HEK293T (cell line): ENCODE measurements at regions not wholly inside any gene's neighbourhood (a gene's known extent, or its start where the extent isn't known, plus 50 kb on each side); places are given as distances from the start of the nearest gene placed in this dataset.

Experiments used
- CTCF ChIA-PET: fragments of 350-600 bp; formaldehyde crosslinking; extraction: SDS; loops from one replicate; lab custom pipeline; 2021; ENCODE audit warnings: antibody characterized with exemption, inconsistent platforms; lab: Yijun Ruan, JAX
- POLR2A ChIA-PET: fragments of 350-600 bp; formaldehyde crosslinking; extraction: SDS; loops from one replicate; lab custom pipeline; 2020; ENCODE audit warnings: antibody characterized with exemption, inconsistent platforms; lab: Yijun Ruan, JAX
- DNase-seq: peaks from one replicate; pipeline ENCODE4 v3.0.0; 2012; ENCODE audit warnings: mixed read lengths; ENCODE audit errors: extremely low spot score
- ARNT ChIP-seq: fragments of 450-650 bp; IDR thresholded peaks from 2 replicates; pipeline ENCODE4 v1.6.1; 2017; ENCODE audit warnings: mild to moderate bottlenecking
- BHLHE40 ChIP-seq: fragments of 450-650 bp; IDR thresholded peaks from 2 replicates; pipeline ENCODE4 v1.6.1; 2016; ENCODE audit warnings: mild to moderate bottlenecking, moderate library complexity, borderline replicate concordance
- CTBP1 ChIP-seq: fragments of 450-650 bp; IDR thresholded peaks from 2 replicates; pipeline ENCODE4 v1.6.1; 2016; ENCODE audit warnings: borderline replicate concordance
- ELF4 ChIP-seq: fragments of 450-650 bp; IDR thresholded peaks from 2 replicates; pipeline ENCODE4 v1.6.1; 2017; ENCODE audit warnings: antibody characterized with exemption
- FOXA1 ChIP-seq: fragments of 450-650 bp; IDR thresholded peaks from 2 replicates; pipeline ENCODE4 v1.6.1; 2016; ENCODE audit warnings: mild to moderate bottlenecking
- FOXK2 ChIP-seq: fragments of 450-650 bp; IDR thresholded peaks from 2 replicates; pipeline ENCODE4 v1.6.1; 2016; ENCODE audit warnings: mild to moderate bottlenecking
- FOXM1 ChIP-seq: fragments of 450-650 bp; IDR thresholded peaks from 2 replicates; pipeline ENCODE4 v1.6.1; 2017; ENCODE audit warnings: mild to moderate bottlenecking, borderline replicate concordance
- HDGF ChIP-seq: fragments of 450-650 bp; IDR thresholded peaks from 2 replicates; pipeline ENCODE4 v1.6.1; 2017; ENCODE audit warnings: antibody characterized with exemption, borderline replicate concordance
- L3MBTL2 ChIP-seq: fragments of 450-650 bp; conservative IDR thresholded peaks from 2 replicates; pipeline ENCODE4 v1.6.1; 2016; ENCODE audit warnings: mild to moderate bottlenecking
- LEF1 ChIP-seq: fragments of 450-650 bp; IDR thresholded peaks from 2 replicates; pipeline ENCODE4 v1.6.1; 2017; ENCODE audit warnings: mild to moderate bottlenecking, borderline replicate concordance
- NFRKB ChIP-seq: fragments of 450-650 bp; IDR thresholded peaks from 2 replicates; pipeline ENCODE4 v1.6.1; 2016; ENCODE audit warnings: mild to moderate bottlenecking, moderate library complexity
- PKNOX1 ChIP-seq: fragments of 450-650 bp; IDR thresholded peaks from 2 replicates; pipeline ENCODE4 v1.6.1; 2016
- SP1 ChIP-seq: fragments of 450-650 bp; IDR thresholded peaks from 2 replicates; pipeline ENCODE4 v1.6.1; 2017
- SUZ12 ChIP-seq: fragments of 450-650 bp; IDR thresholded peaks from 2 replicates; pipeline ENCODE4 v1.6.1; 2016; ENCODE audit warnings: mild to moderate bottlenecking
- TARDBP ChIP-seq: fragments of 450-650 bp; IDR thresholded peaks from 2 replicates; pipeline ENCODE4 v1.6.1; 2016
- ZNF384 ChIP-seq: fragments of 450-650 bp; IDR thresholded peaks from 2 replicates; pipeline ENCODE4 v1.6.1; 2016

GRCh38 chrX:44470816-44471215, 71.8 kb downstream of the FUNDC1 start:
- no peak for TF ChIP-seq TARDBP
- no peak for TF ChIP-seq FOXM1
- TF ChIP-seq NFRKB: no peak
- no peak for TF ChIP-seq ELF4
- no peak for TF ChIP-seq CTBP1
- no peak for TF ChIP-seq L3MBTL2
- TF ChIP-seq ARNT: no peak
- TF ChIP-seq ZNF384: no peak
- no peak for TF ChIP-seq FOXK2
- ChIA-PET CTCF (no interaction called here), POLR2A (no interaction called here)
- no peak for DNase-seq

- TF ChIP-seq FOXA1 (no peak), SP1 (no peak), L3MBTL2 (no peak), ARNT (no peak), SUZ12 (no peak), ZNF384 (no peak), HDGF (no peak), TARDBP (no peak), LEF1 (no peak), PKNOX1 (no peak), FOXM1 (no peak), ELF4 (no peak), FOXK2 (no peak), BHLHE40 (no peak), NFRKB (no peak)
- no peak for DNase-seq
- ChIA-PET POLR2A (no interaction called here), CTCF (no interaction called here)
Observed at GRCh38 chrX:44462850-44463249, 79.8 kb downstream of the FUNDC1 start.

- no peak for TF ChIP-seq FOXA1
- no peak for TF ChIP-seq NFRKB
- no peak for DNase-seq
- CTCF ChIA-PET: no interaction called here
- POLR2A ChIA-PET: no interaction called here
Observed at GRCh38 chrX:44459501-44459900, 83.2 kb downstream of the FUNDC1 start.

- ChIA-PET CTCF (no interaction called here), POLR2A (no interaction called here)
- no peak for DNase-seq
- TF ChIP-seq PKNOX1 (no peak), FOXA1 (no peak), TARDBP (no peak), LEF1 (no peak), ELF4 (no peak), CTBP1 (no peak), ZNF384 (no peak), HDGF (no peak), SUZ12 (no peak), L3MBTL2 (no peak), NFRKB (no peak), SP1 (no peak), FOXM1 (no peak), FOXK2 (no peak), BHLHE40 (no peak), ARNT (no peak)
Observed at GRCh38 chrX:44456685-44457084, 86.0 kb downstream of the FUNDC1 start.

DNA sequence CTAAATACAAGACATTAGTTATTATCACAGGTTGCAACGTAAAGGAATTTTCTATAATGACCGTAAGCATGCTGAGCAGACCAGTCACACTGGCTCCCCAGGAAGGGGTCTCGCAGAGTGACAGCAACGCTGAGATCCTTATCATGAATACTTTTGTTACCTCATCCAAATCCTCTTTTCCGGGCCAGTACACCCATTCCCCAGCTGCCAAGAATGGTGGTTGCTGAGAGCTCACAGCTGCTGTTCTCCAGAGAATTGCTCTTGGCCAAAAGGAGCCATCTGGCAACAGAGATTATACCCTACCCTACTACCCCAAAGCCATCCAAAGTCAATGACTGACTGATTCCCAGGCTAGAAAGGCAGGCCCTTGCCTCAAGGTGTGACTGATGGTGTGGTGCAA, 91.6 kb downstream of the FUNDC1 start:
- TF ChIP-seq ZNF384 (no peak), L3MBTL2 (no peak)
- ChIA-PET CTCF (no interaction called here), POLR2A (no interaction called here)
- no peak for DNase-seq

DNA sequence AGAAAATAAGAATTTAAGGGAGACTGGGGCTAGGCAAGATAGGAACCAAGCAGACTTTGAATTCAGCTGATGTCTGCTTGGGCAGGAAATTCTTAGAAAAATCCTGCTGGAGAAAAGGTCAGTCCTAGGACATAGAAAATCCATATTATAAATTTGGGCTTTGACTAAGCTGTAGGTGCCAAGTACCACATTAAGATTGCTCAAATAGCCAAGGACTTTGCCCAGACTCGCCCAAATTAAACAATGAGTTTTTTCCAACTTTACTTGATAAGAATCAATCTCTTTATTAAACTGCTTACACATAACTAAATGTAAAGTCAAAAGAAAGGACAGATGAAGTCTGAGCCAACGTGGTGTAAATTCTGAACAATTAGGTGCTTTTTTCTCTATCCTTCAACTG, 95.4 kb downstream of the FUNDC1 start:
- CTCF ChIA-PET: no interaction called here
- POLR2A ChIA-PET: no interaction called here
- DNase-seq: no peak
- TF ChIP-seq SP1 (no peak), BHLHE40 (no peak), TARDBP (no peak), SUZ12 (no peak), PKNOX1 (no peak), FOXK2 (no peak), LEF1 (no peak), ZNF384 (no peak), ARNT (no peak), HDGF (no peak), NFRKB (no peak), CTBP1 (no peak), FOXM1 (no peak), FOXA1 (no peak), L3MBTL2 (no peak), ELF4 (no peak)

GRCh38 chrX:44440006-44440405, 96.5 kb upstream of the EFHC2 start:
- ChIA-PET POLR2A (no interaction called here), CTCF (interaction anchor here (0.6 kb wide), 1 partner anchor 1413 kb away, joined by 3 read pairs; no protein-coding TSS in a partner anchor)
- no peak for DNase-seq
- TF ChIP-seq NFRKB (no peak), FOXM1 (no peak), ELF4 (no peak), SP1 (no peak), ZNF384 (no peak), SUZ12 (no peak), CTBP1 (no peak), BHLHE40 (no peak), L3MBTL2 (no peak), FOXK2 (no peak), ARNT (no peak), PKNOX1 (no peak), LEF1 (no peak), HDGF (no peak)
